Endothelial cell of umbilical vein (primary cell): ENCODE measurements at regions not wholly inside any gene's neighbourhood (a gene's known extent, or its start where the extent isn't known, plus 50 kb on each side); places are given as distances from the start of the nearest gene placed in this dataset.
"Not testable (repeated sequence)": the region's sequence is repeated elsewhere in the genome, so short reads cannot be mapped to it uniquely, and the experiment has no call there.

ENCODE experiments used
- BruUV-seq: library from RNA; stranded (reverse); fragments of 400-500 nt; replicated peaks from 2 replicates; lab custom pipeline; 2021; lab: Mats Ljungman, UMichigan
- CTCF ChIA-PET: fragments of 300-600, 350-600 bp; sonication (Branson Sonifier 250); formaldehyde crosslinking; loops from one replicate; lab custom pipeline; 2021; ENCODE audit warnings: antibody characterized with exemption, inconsistent platforms; lab: Charles Lee
- POLR2A ChIA-PET: fragments of 300-600, 350-600 bp; sonication (Branson Sonifier 250); formaldehyde crosslinking; loops from one replicate; lab custom pipeline; 2021; ENCODE audit warnings: antibody characterized with exemption, inconsistent platforms; lab: Charles Lee
- DNase-seq: peaks from one replicate; pipeline ENCODE4 v3.0.0-alpha.2; 2011; ENCODE audit warnings: low read depth, low spot score
- FAIRE-seq: peaks from 2 replicates; lab custom pipeline; 2011; peaks lifted over from hg19 to GRCh38; lab: Jason Lieb, UNC
- H2AFZ ChIP-seq: 2 replicates; pipeline ENCODE4 v1.6.0; 2012; ENCODE audit warnings: low read depth, low read length, control low read depth, inconsistent platforms
- H3K27ac ChIP-seq: 2 replicates; pipeline ENCODE4 v1.5.1; 2011; ENCODE audit warnings: low read depth, mild to moderate bottlenecking, control low read depth, low read length, moderate library complexity; ENCODE audit not compliant: insufficient read depth
- H3K27me3 ChIP-seq, 2 experiments: 2 replicates each; pipeline versions ENCODE4 v1.6.0 to v1.6.1; 2011; ENCODE audit warnings: low read length in 2 of 2, mixed read lengths in 1 of 2; ENCODE audit not compliant: control insufficient read depth in 2 of 2, insufficient read depth in 2 of 2
- H3K36me3 ChIP-seq, 2 experiments: 2 replicates in 1 of 2; 3 replicates in 1 of 2; pipeline ENCODE4 v1.5.1; 2011; ENCODE audit warnings: low read length in 2 of 2, mild to moderate bottlenecking in 1 of 2, moderate library complexity in 1 of 2; ENCODE audit not compliant: control insufficient read depth in 2 of 2, insufficient read depth in 2 of 2; ENCODE audit errors: extremely low read depth in 1 of 2
- H3K4me1 ChIP-seq: 3 replicates; pipeline ENCODE4 v1.5.1; 2011; ENCODE audit warnings: mild to moderate bottlenecking, low read length; ENCODE audit not compliant: control insufficient read depth, insufficient read depth; ENCODE audit errors: extremely low read depth
- H3K4me2 ChIP-seq: 2 replicates; pipeline ENCODE4 v1.6.1; 2011; ENCODE audit warnings: low read length, control low read depth, mixed read lengths; ENCODE audit not compliant: insufficient read depth
- H3K4me3 ChIP-seq, 3 experiments: fragments of 200-600 bp in 1 of 3; sonication (generic), shearing (Covaris generic) in 1 of 3; replicated peaks in 1 of 3; 2 replicates each; pipeline ENCODE4 v1.5.1; 2011 to 2016; ENCODE audit warnings: control low read depth in 3 of 3, low read length in 3 of 3, mild to moderate bottlenecking in 2 of 3, inconsistent platforms in 1 of 3, low read depth in 1 of 3, moderate library complexity in 1 of 3; ENCODE audit not compliant: insufficient read depth in 1 of 3
- H3K79me2 ChIP-seq: 2 replicates; pipeline ENCODE4 v1.6.0; 2012; ENCODE audit warnings: low read length, inconsistent platforms; ENCODE audit not compliant: control insufficient read depth, insufficient read depth
- H3K9ac ChIP-seq: replicated peaks from 2 replicates; pipeline ENCODE3; 2011; ENCODE audit warnings: low read length, control low read depth; ENCODE audit not compliant: insufficient read depth; ENCODE audit errors: extremely low read depth
- H3K9me1 ChIP-seq: replicated peaks from 3 replicates; pipeline ENCODE4 v1.6.0; 2011; ENCODE audit warnings: mild to moderate bottlenecking, low read length; ENCODE audit not compliant: control insufficient read depth, insufficient read depth; ENCODE audit errors: extremely low read depth
- H3K9me3 ChIP-seq: replicated peaks from 2 replicates; pipeline ENCODE4 v1.5.1; 2012; ENCODE audit warnings: low read length, inconsistent platforms; ENCODE audit not compliant: control insufficient read depth, insufficient read depth
- H4K20me1 ChIP-seq: replicated peaks from 2 replicates; pipeline ENCODE3; 2011; ENCODE audit warnings: mild to moderate bottlenecking, low read length; ENCODE audit not compliant: control insufficient read depth, insufficient read depth; ENCODE audit errors: extremely low read depth
- EZH2 ChIP-seq: IDR thresholded peaks from 2 replicates; pipeline ENCODE4 v1.6.1; 2012; ENCODE audit warnings: borderline replicate concordance, low read depth, mild to moderate bottlenecking, moderate library complexity, low read length, inconsistent platforms; ENCODE audit not compliant: severe bottlenecking
- MYC ChIP-seq: IDR thresholded peaks from one replicate; pipeline ENCODE4 v1.6.1; 2011; ENCODE audit warnings: mild to moderate bottlenecking, low read depth, low read length
- dilution Hi-C: fragments of 300-500 bp; cut with MboI; formaldehyde crosslinking; loops from one replicate; pipeline ENCODE4 v1.15.0; 2019; ENCODE audit warnings: low sequenced_read_pairs; ENCODE audit not compliant: extremely low pct_ligation_motif_present
- intact Hi-C: fragments of 100-400 bp; cut with micrococcal nuclease; formaldehyde crosslinking; loops from one replicate; pipeline ENCODE4 v1.10.0; 2022
- TF ChIP-seq, protein P1 (sequence below): IDR thresholded peaks from 2 replicates; pipeline ENCODE4 v1.6.1; 2011; ENCODE audit not compliant: insufficient read depth, insufficient read length

DNA sequence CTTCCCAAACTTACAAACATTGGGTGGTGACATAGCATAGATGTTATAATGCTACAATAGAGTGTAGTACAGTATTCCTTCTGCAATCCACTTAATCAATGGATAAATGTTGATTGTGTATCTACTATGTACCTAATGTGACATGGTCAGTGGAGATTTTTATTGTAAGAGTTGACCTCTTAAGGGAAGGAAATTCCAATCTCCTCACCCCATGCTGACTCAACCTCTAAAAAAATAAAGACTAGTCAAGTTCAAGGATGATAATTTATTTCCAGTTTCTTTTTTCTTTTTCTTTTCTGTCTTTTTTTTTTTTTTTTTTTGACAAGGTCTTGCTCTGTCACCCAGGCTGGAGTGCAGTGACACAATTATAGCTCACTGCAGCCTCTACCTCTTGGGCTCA lies 206.5 kb upstream of the STS start:
- ChIA-PET CTCF (no interaction called here), POLR2A (no interaction called here)
- TF ChIP-seq, protein P1, sequence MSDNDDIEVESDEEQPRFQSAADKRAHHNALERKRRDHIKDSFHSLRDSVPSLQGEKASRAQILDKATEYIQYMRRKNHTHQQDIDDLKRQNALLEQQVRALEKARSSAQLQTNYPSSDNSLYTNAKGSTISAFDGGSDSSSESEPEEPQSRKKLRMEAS: no peak
- no peak for TF ChIP-seq EZH2
- TF ChIP-seq MYC: no peak
- Histone ChIP-seq H3K36me3 (no peaks in the 10 kb centered on the region), H4K20me1 (no peaks in the 10 kb centered on the region), H3K27ac (no peak overlapping the region), H3K4me3 (no peak overlapping the region), H3K4me2 (no peak overlapping the region), H3K79me2 (no peaks in the 10 kb centered on the region), H2AFZ (no peak overlapping the region), H3K9ac (no peak overlapping the region), H3K4me1 (peaks cover 2% of the 10 kb centered on the region), H3K27me3 (no peaks in the 10 kb centered on the region), H3K9me3 (no peaks in the 10 kb centered on the region), H3K9me1 (no peaks in the 10 kb centered on the region)
- BruUV-seq: no TSS peak
- DNase-seq (peak; percentile 13), FAIRE-seq (peak; percentile 68)
- dilution Hi-C loops (no loop called here), intact Hi-C loops (no loop called here)

DNA sequence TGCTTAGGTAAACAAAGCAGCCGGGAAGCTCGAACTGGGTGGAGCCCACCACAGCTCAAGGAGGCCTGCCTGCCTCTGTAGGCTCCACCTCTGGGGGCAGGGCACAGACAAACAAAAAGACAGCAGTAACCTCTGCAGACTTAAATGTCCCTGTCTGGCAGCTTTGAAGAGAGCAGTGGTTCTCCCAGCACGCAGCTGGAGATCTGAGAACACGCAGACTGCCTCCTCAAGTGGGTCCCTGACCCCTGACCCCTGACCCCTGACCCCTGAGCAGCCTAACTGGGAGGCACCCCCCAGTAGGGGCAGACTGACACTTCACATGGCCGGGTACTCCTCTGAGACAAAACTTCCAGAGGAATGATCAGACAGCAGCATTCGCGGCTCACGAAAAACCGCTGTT lies 214.6 kb upstream of the STS start:
- H3K27me3 ChIP-seq, H3K9me3 ChIP-seq, POLR2A ChIA-PET, H4K20me1 ChIP-seq, H2AFZ ChIP-seq, H3K27ac ChIP-seq, H3K4me2 ChIP-seq, dilution Hi-C loops, FAIRE-seq, DNase-seq, H3K9me1 ChIP-seq, intact Hi-C loops, BruUV-seq, H3K4me3 ChIP-seq, CTCF ChIA-PET, H3K4me1 ChIP-seq, H3K36me3 ChIP-seq, H3K79me2 ChIP-seq, H3K9ac ChIP-seq: not testable (repeated sequence)
